Kidney glomerular epithelial cell (primary cell): ENCODE measurements at regions not wholly inside any gene's neighbourhood (a gene's known extent, or its start where the extent isn't known, plus 50 kb on each side); places are given as distances from the start of the nearest gene placed in this dataset.
"Not testable (repeated sequence)": the region's sequence is repeated elsewhere in the genome, so short reads cannot be mapped to it uniquely, and the experiment has no call there.

Experiments used
- DNase-seq: peaks from one replicate; lab custom pipeline; 2025; lab: John Stamatoyannopoulos, UW

GRCh38 chr9:81741103-81741502 lies 51.8 kb upstream of the TLE1 start:
- DNase-seq: no peak

GRCh38 chr9:81748091-81748490 lies 58.7 kb upstream of the TLE1 start:
- DNase-seq: no peak

GRCh38 chr9:81753436-81753835 lies 64.1 kb upstream of the TLE1 start:
- no peak for DNase-seq

- DNase-seq: peak; percentile 60
Observed at GRCh38 chr9:81754245-81754644, 64.9 kb upstream of the TLE1 start.

GRCh38 chr9:81755721-81756120 lies 66.4 kb upstream of the TLE1 start:
- DNase-seq: no peak

GRCh38 chr9:81756561-81756960 lies 67.2 kb upstream of the TLE1 start:
- no peak for DNase-seq

- DNase-seq: no peak
Observed at GRCh38 chr9:81758123-81758797, 68.9 kb upstream of the TLE1 start.

GRCh38 chr9:81759680-81760215 lies 70.4 kb upstream of the TLE1 start:
- peak; percentile 85 for DNase-seq

GRCh38 chr9:81767921-81768320 lies 78.6 kb upstream of the TLE1 start:
- no peak for DNase-seq

GRCh38 chr9:81771571-81771970 lies 82.2 kb upstream of the TLE1 start:
- no peak for DNase-seq

GRCh38 chr9:81772144-81772543 lies 82.8 kb upstream of the TLE1 start:
- peak; percentile 42 for DNase-seq

GRCh38 chr9:81776390-81776789 lies 87.0 kb upstream of the TLE1 start:
- no peak for DNase-seq

GRCh38 chr9:81776834-81777233 lies 87.5 kb upstream of the TLE1 start:
- no peak for DNase-seq

GRCh38 chr9:81777482-81777881 lies 88.1 kb upstream of the TLE1 start:
- DNase-seq: no peak

- DNase-seq: no peak
Observed at GRCh38 chr9:81782313-81782995, 93.1 kb upstream of the TLE1 start.

GRCh38 chr9:81787747-81788632 lies 98.6 kb upstream of the TLE1 start:
- DNase-seq: peak; percentile 53

GRCh38 chr9:81789721-81790120 lies 100.4 kb upstream of the TLE1 start:
- DNase-seq: no peak

GRCh38 chr9:81790166-81790565 lies 100.8 kb upstream of the TLE1 start:
- DNase-seq: no peak

GRCh38 chr9:81791076-81791475 lies 101.7 kb upstream of the TLE1 start:
- DNase-seq: no peak

GRCh38 chr9:81798606-81799005 lies 109.3 kb upstream of the TLE1 start:
- DNase-seq: no peak

- DNase-seq: peak; percentile 56
Observed at GRCh38 chr9:81801190-81801589, 111.8 kb upstream of the TLE1 start.

GRCh38 chr9:81804306-81804705 lies 115.0 kb upstream of the TLE1 start:
- no peak for DNase-seq

- not testable (repeated sequence) for DNase-seq
Observed at GRCh38 chr9:81811688-81812087, 116.5 kb upstream of the SPATA31D4 start.
